DND-41 (cell line): ENCODE measurements at regions not wholly inside any gene's neighbourhood (a gene's known extent, or its start where the extent isn't known, plus 50 kb on each side); places are given as distances from the start of the nearest gene placed in this dataset.
"Not testable (repeated sequence)": the region's sequence is repeated elsewhere in the genome, so short reads cannot be mapped to it uniquely, and the experiment has no call there.

ENCODE experiments used
- ATAC-seq: fragments of 200-7000 bp; cut with Tn5 transposase; 3 replicates; pipeline ENCODE4 v1.9.1; 2021; ENCODE audit warnings: low read depth; ENCODE audit not compliant: insufficient read depth
- DNase-seq: peaks from one replicate; pipeline ENCODE4 v3.0.0-alpha.2; 2020
- H2AFZ ChIP-seq: 2 replicates; pipeline ENCODE4 v1.6.0; 2012; ENCODE audit warnings: low read depth, low read length
- H3K27ac ChIP-seq: 2 replicates; pipeline ENCODE4 v1.5.1; 2012; ENCODE audit warnings: low read length, inconsistent platforms
- H3K27me3 ChIP-seq: fragments of 200-600 bp; sonication (generic); 2 replicates; pipeline ENCODE4 v1.6.0; 2012; ENCODE audit warnings: low read length, mild to moderate bottlenecking, inconsistent platforms; ENCODE audit not compliant: insufficient read depth, poor library complexity
- H3K36me3 ChIP-seq: 2 replicates; pipeline ENCODE4 v1.5.1; 2012; ENCODE audit warnings: low read length, inconsistent platforms; ENCODE audit not compliant: insufficient read depth
- H3K4me1 ChIP-seq: 2 replicates; pipeline ENCODE4 v1.5.1; 2012; ENCODE audit warnings: mild to moderate bottlenecking, low read length; ENCODE audit not compliant: insufficient read depth
- H3K4me2 ChIP-seq: 2 replicates; pipeline ENCODE4 v1.6.0; 2012; ENCODE audit warnings: mild to moderate bottlenecking, moderate library complexity, low read length, inconsistent platforms; ENCODE audit not compliant: insufficient read depth
- H3K4me3 ChIP-seq, 2 experiments: fragments of 200-600 bp in 1 of 2; shearing (Covaris generic) in 1 of 2; 2 replicates each; pipeline ENCODE4 v1.5.1; 2012 to 2016; ENCODE audit warnings: inconsistent platforms in 2 of 2, low read length in 2 of 2, mild to moderate bottlenecking in 2 of 2, low read depth in 1 of 2, moderate library complexity in 1 of 2
- H3K79me2 ChIP-seq: 2 replicates; pipeline ENCODE4 v1.6.0; 2012; ENCODE audit warnings: low read length, inconsistent platforms; ENCODE audit not compliant: insufficient read depth
- H3K9ac ChIP-seq: 2 replicates; pipeline ENCODE4 v1.6.0; 2012; ENCODE audit warnings: low read depth, mild to moderate bottlenecking, inconsistent platforms, low read length, moderate library complexity
- H3K9me3 ChIP-seq: 2 replicates; pipeline ENCODE4 v1.5.1; 2012; ENCODE audit warnings: low read length, moderate library complexity, mild to moderate bottlenecking, inconsistent platforms; ENCODE audit not compliant: insufficient read depth, severe bottlenecking
- H4K20me1 ChIP-seq: 2 replicates; pipeline ENCODE4 v1.6.0; 2012; ENCODE audit warnings: low read length; ENCODE audit not compliant: insufficient read depth
- EZH2 ChIP-seq: IDR thresholded peaks from 3 replicates; pipeline ENCODE4 v1.6.1; 2012; ENCODE audit warnings: borderline replicate concordance, low read depth, mild to moderate bottlenecking, moderate library complexity, low read length, inconsistent platforms; ENCODE audit not compliant: severe bottlenecking
- TF ChIP-seq, protein P1 (sequence below): IDR thresholded peaks from 2 replicates; pipeline ENCODE4 v1.5.1; 2012; ENCODE audit warnings: borderline replicate concordance, low read length, moderate library complexity, mild to moderate bottlenecking; ENCODE audit not compliant: poor library complexity, severe bottlenecking; ENCODE audit errors: extremely low read depth

- Histone ChIP-seq H2AFZ (no peak overlapping the region), H3K9me3 (no peaks in the 10 kb centered on the region), H3K27me3 (no peaks in the 10 kb centered on the region), H3K36me3 (no peaks in the 10 kb centered on the region), H3K4me1 (no peaks in the 10 kb centered on the region), H3K9ac (no peak overlapping the region), H4K20me1 (no peaks in the 10 kb centered on the region), H3K4me3 (no peak overlapping the region), H3K4me2 (no peak overlapping the region), H3K27ac (no peak overlapping the region), H3K79me2 (no peaks in the 10 kb centered on the region)
- TF ChIP-seq EZH2, result no peak
- TF ChIP-seq, protein P1, sequence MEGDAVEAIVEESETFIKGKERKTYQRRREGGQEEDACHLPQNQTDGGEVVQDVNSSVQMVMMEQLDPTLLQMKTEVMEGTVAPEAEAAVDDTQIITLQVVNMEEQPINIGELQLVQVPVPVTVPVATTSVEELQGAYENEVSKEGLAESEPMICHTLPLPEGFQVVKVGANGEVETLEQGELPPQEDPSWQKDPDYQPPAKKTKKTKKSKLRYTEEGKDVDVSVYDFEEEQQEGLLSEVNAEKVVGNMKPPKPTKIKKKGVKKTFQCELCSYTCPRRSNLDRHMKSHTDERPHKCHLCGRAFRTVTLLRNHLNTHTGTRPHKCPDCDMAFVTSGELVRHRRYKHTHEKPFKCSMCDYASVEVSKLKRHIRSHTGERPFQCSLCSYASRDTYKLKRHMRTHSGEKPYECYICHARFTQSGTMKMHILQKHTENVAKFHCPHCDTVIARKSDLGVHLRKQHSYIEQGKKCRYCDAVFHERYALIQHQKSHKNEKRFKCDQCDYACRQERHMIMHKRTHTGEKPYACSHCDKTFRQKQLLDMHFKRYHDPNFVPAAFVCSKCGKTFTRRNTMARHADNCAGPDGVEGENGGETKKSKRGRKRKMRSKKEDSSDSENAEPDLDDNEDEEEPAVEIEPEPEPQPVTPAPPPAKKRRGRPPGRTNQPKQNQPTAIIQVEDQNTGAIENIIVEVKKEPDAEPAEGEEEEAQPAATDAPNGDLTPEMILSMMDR, result peak; percentile 49
- ATAC-seq (no peak), DNase-seq (peak; percentile 3)
Observed at GRCh38 chr2:90207454-90208058, 1516.1 kb downstream of the RPIA start.

DNA sequence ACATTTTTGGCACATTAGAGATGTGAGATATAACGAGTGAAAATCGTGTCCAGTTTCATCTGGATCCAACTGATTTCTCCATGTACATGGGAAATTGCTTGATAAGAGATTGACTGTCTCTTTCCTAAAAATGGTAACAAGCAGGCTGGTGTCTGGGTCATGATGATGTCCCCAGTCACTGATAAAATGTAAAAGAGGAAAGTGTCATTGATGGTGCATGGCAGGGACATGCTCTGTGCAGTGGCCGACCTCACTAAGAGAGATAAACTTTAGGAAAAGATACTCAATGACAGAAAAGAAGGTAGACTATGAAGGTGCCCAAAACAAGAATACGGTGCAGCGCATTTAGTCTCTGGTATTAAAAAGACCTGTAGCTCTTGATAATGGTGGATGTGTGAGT, 1517.5 kb downstream of the RPIA start:
- Histone ChIP-seq H3K4me2 (no peak overlapping the region), H3K36me3 (no peaks in the 10 kb centered on the region), H3K9me3 (no peaks in the 10 kb centered on the region), H3K4me3 (no peak overlapping the region), H3K27me3 (no peaks in the 10 kb centered on the region), H3K79me2 (no peaks in the 10 kb centered on the region), H3K9ac (no peak overlapping the region), H4K20me1 (no peaks in the 10 kb centered on the region), H2AFZ (no peak overlapping the region), H3K4me1 (no peaks in the 10 kb centered on the region), H3K27ac (no peak overlapping the region)
- TF ChIP-seq EZH2, result no peak
- TF ChIP-seq, protein P1, result no peak
- ATAC-seq (no peak), DNase-seq (no peak)

DNA sequence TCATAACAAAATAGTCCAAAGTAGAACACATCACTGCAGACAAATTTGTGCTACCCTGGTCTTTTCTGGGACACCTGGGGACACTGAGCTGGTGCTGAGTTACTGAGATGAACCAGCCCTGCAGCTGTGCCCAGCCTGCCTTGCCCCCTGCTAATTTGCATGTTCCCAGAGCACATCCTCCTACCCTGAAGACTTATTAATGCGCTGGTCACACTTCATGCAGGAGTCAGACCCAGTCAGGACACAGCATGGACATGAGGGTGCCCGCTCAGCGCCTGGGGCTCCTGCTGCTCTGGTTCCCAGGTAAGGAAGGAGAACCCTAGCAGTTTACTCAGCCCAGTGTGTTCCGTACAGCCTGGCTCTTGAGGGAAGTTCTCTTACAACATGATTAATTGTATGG, 1518.3 kb downstream of the RPIA start:
- H3K9ac ChIP-seq, result no peak overlapping the region
- TF ChIP-seq, protein P1, result no peak
- no peak for TF ChIP-seq EZH2

GRCh38 chr2:90215880-90216279, 1524.4 kb downstream of the RPIA start:
- H3K9me3 ChIP-seq, H3K27ac ChIP-seq, ATAC-seq, H2AFZ ChIP-seq, H3K27me3 ChIP-seq, H3K4me1 ChIP-seq, H3K79me2 ChIP-seq, H3K4me2 ChIP-seq, H3K4me3 ChIP-seq, H3K9ac ChIP-seq, H3K36me3 ChIP-seq, DNase-seq, H4K20me1 ChIP-seq: not testable (repeated sequence)

More for the DNA sequence above, 1518.3 kb downstream of the RPIA start:
- H2AFZ ChIP-seq, result no peak overlapping the region
- no peaks in the 10 kb centered on the region for H3K9me3 ChIP-seq
- H3K4me2 ChIP-seq, result no peak overlapping the region
- H3K4me3 ChIP-seq, result no peak overlapping the region
- ATAC-seq (no peak), DNase-seq (no peak)
- H3K4me1 ChIP-seq, result no peaks in the 10 kb centered on the region
- H3K27me3 ChIP-seq, result no peaks in the 10 kb centered on the region
- no peaks in the 10 kb centered on the region for H3K79me2 ChIP-seq
- no peak overlapping the region for H3K27ac ChIP-seq
- H4K20me1 ChIP-seq, result no peaks in the 10 kb centered on the region
- no peaks in the 10 kb centered on the region for H3K36me3 ChIP-seq

DNA sequence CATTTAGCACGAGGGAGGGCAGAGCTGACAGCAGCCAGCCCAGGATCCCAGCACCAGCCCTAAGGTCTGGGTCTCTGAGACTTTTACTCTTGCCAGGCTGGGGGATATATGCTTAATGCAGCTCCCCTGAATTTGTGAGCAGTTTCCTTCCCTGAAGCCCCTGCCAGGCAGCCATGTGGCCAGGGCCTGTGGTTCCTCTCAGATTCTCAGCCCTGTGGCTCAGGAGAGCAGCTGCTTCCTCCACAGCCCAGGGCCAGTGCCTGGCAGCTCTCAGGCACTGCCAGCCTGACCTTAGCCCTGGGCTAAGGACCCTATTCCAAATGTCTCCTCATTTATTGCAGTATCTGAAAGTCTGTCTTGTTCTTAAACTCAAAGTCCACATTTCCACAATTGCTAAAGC, 1525.3 kb downstream of the RPIA start:
- H3K4me2 ChIP-seq, H3K4me3 ChIP-seq, H4K20me1 ChIP-seq, H3K9ac ChIP-seq, H3K27ac ChIP-seq, H3K36me3 ChIP-seq, H2AFZ ChIP-seq, ATAC-seq, H3K9me3 ChIP-seq, DNase-seq, H3K4me1 ChIP-seq, H3K27me3 ChIP-seq, H3K79me2 ChIP-seq: not testable (repeated sequence)

GRCh38 chr2:90218534-90218933, 1527.1 kb downstream of the RPIA start:
- not testable (repeated sequence) for H3K4me3 ChIP-seq, H2AFZ ChIP-seq, H4K20me1 ChIP-seq, H3K27me3 ChIP-seq, H3K4me2 ChIP-seq, H3K9me3 ChIP-seq, H3K36me3 ChIP-seq, H3K4me1 ChIP-seq, DNase-seq, H3K27ac ChIP-seq, ATAC-seq, H3K9ac ChIP-seq, H3K79me2 ChIP-seq
